Astrocyte (in vitro differentiated cells and primary cell): ENCODE measurements at regions not wholly inside any gene's neighbourhood (a gene's known extent, or its start where the extent isn't known, plus 50 kb on each side); places are given as distances from the start of the nearest gene placed in this dataset.

Experiments used
- DNase-seq: peaks from one replicate; pipeline ENCODE4 v3.0.0-alpha.2; 2010; ENCODE audit warnings: low read depth
- FAIRE-seq: peaks from 2 replicates; lab custom pipeline; 2011; peaks lifted over from hg19 to GRCh38; lab: Jason Lieb, UNC
- H2AFZ ChIP-seq: 2 replicates; pipeline ENCODE4 v1.6.0; 2012; ENCODE audit warnings: low read depth, low read length, inconsistent platforms
- H3K27ac ChIP-seq: 2 replicates; pipeline ENCODE4 v1.5.1; 2011; ENCODE audit warnings: low read depth, low read length, inconsistent platforms
- H3K27me3 ChIP-seq: 2 replicates; pipeline ENCODE4 v1.6.0; 2011; ENCODE audit warnings: low read length, inconsistent platforms; ENCODE audit not compliant: insufficient read depth
- H3K36me3 ChIP-seq: 2 replicates; pipeline ENCODE4 v1.5.1; 2011; ENCODE audit warnings: low read length, inconsistent platforms; ENCODE audit not compliant: insufficient read depth
- H3K4me1 ChIP-seq: 2 replicates; pipeline ENCODE4 v1.5.1; 2011; ENCODE audit warnings: low read length, inconsistent platforms; ENCODE audit not compliant: insufficient read depth
- H3K4me2 ChIP-seq: 2 replicates; pipeline ENCODE4 v1.6.0; 2012; ENCODE audit warnings: low read length, inconsistent platforms
- H3K4me3 ChIP-seq: 2 replicates; pipeline ENCODE4 v1.5.1; 2011; ENCODE audit warnings: low read depth, mild to moderate bottlenecking, low read length, inconsistent platforms; ENCODE audit not compliant: insufficient read depth
- H3K79me2 ChIP-seq: 2 replicates; pipeline ENCODE4 v1.6.0; 2012; ENCODE audit warnings: mild to moderate bottlenecking, low read length, inconsistent platforms; ENCODE audit not compliant: insufficient read depth
- H3K9ac ChIP-seq: 2 replicates; pipeline ENCODE4 v1.6.0; 2012; ENCODE audit warnings: mild to moderate bottlenecking, low read length, inconsistent platforms
- H3K9me3 ChIP-seq: 2 replicates; pipeline ENCODE4 v1.5.1; 2012; ENCODE audit warnings: low read depth, mild to moderate bottlenecking, low read length, inconsistent platforms; ENCODE audit not compliant: insufficient read depth
- H4K20me1 ChIP-seq: 2 replicates; pipeline ENCODE4 v1.6.0; 2012; ENCODE audit warnings: low read length, inconsistent platforms; ENCODE audit not compliant: insufficient read depth
- H3K27ac Mint-ChIP-seq: one replicate; pipeline ENCODE4 v1.8.0; 2021; ENCODE audit warnings: mild to moderate bottlenecking, mixed read lengths; ENCODE audit not compliant: unreplicated experiment
- H3K27me3 Mint-ChIP-seq: one replicate; pipeline ENCODE4 v1.8.0; 2021; ENCODE audit warnings: low read depth, mixed read lengths; ENCODE audit not compliant: unreplicated experiment
- H3K36me3 Mint-ChIP-seq: one replicate; pipeline ENCODE4 v1.8.0; 2021; ENCODE audit warnings: low read depth, mixed read lengths; ENCODE audit not compliant: unreplicated experiment
- H3K4me1 Mint-ChIP-seq: one replicate; pipeline ENCODE4 v1.8.0; 2021; ENCODE audit warnings: low read depth, mixed read lengths; ENCODE audit not compliant: unreplicated experiment
- H3K4me3 Mint-ChIP-seq: one replicate; pipeline ENCODE4 v1.8.0; 2021; ENCODE audit warnings: mild to moderate bottlenecking, moderate library complexity, mixed read lengths; ENCODE audit not compliant: unreplicated experiment
- H3K9me3 Mint-ChIP-seq: one replicate; pipeline ENCODE4 v1.8.0; 2021; ENCODE audit warnings: mild to moderate bottlenecking, mixed read lengths; ENCODE audit not compliant: unreplicated experiment
- EZH2 ChIP-seq: IDR thresholded peaks from 2 replicates; pipeline ENCODE4 v1.6.1; 2012; ENCODE audit warnings: mild to moderate bottlenecking, low read length, inconsistent platforms; ENCODE audit not compliant: insufficient read depth
- TF ChIP-seq, protein P1 (sequence below): IDR thresholded peaks from 2 replicates; pipeline ENCODE4 v1.5.1; 2011; ENCODE audit warnings: low read depth, mild to moderate bottlenecking, inconsistent platforms, low read length, moderate library complexity; ENCODE audit not compliant: insufficient read depth

DNA sequence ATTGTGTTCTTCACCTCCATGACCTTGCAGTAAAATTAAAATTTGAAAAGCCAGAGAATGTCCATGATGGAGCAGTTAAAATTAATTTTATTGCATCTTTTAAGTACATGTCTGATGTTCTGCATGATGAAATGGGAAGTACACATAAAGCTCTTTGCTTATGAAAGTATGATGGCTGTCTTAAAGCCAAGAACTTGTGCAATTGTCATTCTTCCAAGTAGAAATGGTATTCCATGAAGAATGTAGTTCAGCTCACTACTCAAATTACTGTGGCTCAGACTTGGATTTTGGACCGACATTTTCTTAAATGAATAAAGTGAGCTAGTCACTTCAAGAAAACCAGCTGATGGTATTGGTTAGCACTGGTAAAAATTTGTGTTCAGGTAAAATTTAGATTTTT lies 161.7 kb upstream of the CXCL13 start:
- no peaks in the 10 kb centered on the region for H4K20me1 ChIP-seq
- no peak for FAIRE-seq
- no peak overlapping the region for H3K27ac Mint-ChIP-seq
- peak; percentile 11 for DNase-seq
- H3K4me3 Mint-ChIP-seq, result no peak overlapping the region
- H3K79me2 ChIP-seq, result no peaks in the 10 kb centered on the region
- no peaks in the 10 kb centered on the region for H3K4me1 Mint-ChIP-seq
- no peaks in the 10 kb centered on the region for H3K4me1 ChIP-seq
- H3K4me3 ChIP-seq, result no peak overlapping the region
- H3K36me3 ChIP-seq, result no peaks in the 10 kb centered on the region
- no peak for TF ChIP-seq EZH2
- TF ChIP-seq, protein P1, sequence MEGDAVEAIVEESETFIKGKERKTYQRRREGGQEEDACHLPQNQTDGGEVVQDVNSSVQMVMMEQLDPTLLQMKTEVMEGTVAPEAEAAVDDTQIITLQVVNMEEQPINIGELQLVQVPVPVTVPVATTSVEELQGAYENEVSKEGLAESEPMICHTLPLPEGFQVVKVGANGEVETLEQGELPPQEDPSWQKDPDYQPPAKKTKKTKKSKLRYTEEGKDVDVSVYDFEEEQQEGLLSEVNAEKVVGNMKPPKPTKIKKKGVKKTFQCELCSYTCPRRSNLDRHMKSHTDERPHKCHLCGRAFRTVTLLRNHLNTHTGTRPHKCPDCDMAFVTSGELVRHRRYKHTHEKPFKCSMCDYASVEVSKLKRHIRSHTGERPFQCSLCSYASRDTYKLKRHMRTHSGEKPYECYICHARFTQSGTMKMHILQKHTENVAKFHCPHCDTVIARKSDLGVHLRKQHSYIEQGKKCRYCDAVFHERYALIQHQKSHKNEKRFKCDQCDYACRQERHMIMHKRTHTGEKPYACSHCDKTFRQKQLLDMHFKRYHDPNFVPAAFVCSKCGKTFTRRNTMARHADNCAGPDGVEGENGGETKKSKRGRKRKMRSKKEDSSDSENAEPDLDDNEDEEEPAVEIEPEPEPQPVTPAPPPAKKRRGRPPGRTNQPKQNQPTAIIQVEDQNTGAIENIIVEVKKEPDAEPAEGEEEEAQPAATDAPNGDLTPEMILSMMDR, result no peak
- H3K27me3 ChIP-seq, result no peaks in the 10 kb centered on the region
- no peaks in the 10 kb centered on the region for H3K9me3 Mint-ChIP-seq
- H2AFZ ChIP-seq, result no peak overlapping the region
- no peak overlapping the region for H3K9ac ChIP-seq
- no peaks in the 10 kb centered on the region for H3K9me3 ChIP-seq
- no peak overlapping the region for H3K27ac ChIP-seq
- H3K4me2 ChIP-seq, result no peak overlapping the region
- H3K27me3 Mint-ChIP-seq, result peaks cover 18% of the 10 kb centered on the region
- no peaks in the 10 kb centered on the region for H3K36me3 Mint-ChIP-seq

- Histone ChIP-seq H3K4me1 (no peaks in the 10 kb centered on the region), H3K9ac (no peak overlapping the region), H4K20me1 (no peaks in the 10 kb centered on the region), H3K4me3 (no peak overlapping the region), H3K4me2 (no peak overlapping the region), H3K79me2 (no peaks in the 10 kb centered on the region), H3K27ac (no peak overlapping the region), H2AFZ (no peak overlapping the region), H3K9me3 (no peaks in the 10 kb centered on the region), H3K27me3 (no peaks in the 10 kb centered on the region), H3K36me3 (no peaks in the 10 kb centered on the region)
- no peaks in the 10 kb centered on the region for H3K4me1 Mint-ChIP-seq
- no peak for TF ChIP-seq EZH2
- TF ChIP-seq, protein P1, result no peak
- no peaks in the 10 kb centered on the region for H3K36me3 Mint-ChIP-seq
- no peak overlapping the region for H3K4me3 Mint-ChIP-seq
- DNase-seq (no peak), FAIRE-seq (no peak)
- H3K27ac Mint-ChIP-seq, result no peak overlapping the region
- H3K27me3 Mint-ChIP-seq, result peaks cover 18% of the 10 kb centered on the region
- H3K9me3 Mint-ChIP-seq, result no peaks in the 10 kb centered on the region
Observed at GRCh38 chr4:77445823-77446222, 159.8 kb upstream of the CXCL13 start.

GRCh38 chr4:77446601-77447000 lies 159.0 kb upstream of the CXCL13 start:
- Histone ChIP-seq H3K4me3 (no peak overlapping the region), H4K20me1 (no peaks in the 10 kb centered on the region), H3K79me2 (no peaks in the 10 kb centered on the region), H3K36me3 (no peaks in the 10 kb centered on the region), H3K27me3 (no peaks in the 10 kb centered on the region), H3K4me1 (no peaks in the 10 kb centered on the region), H3K27ac (no peak overlapping the region), H3K9ac (no peak overlapping the region), H3K9me3 (no peaks in the 10 kb centered on the region), H3K4me2 (no peak overlapping the region), H2AFZ (no peak overlapping the region)
- no peak overlapping the region for H3K27ac Mint-ChIP-seq
- TF ChIP-seq EZH2, result no peak
- TF ChIP-seq, protein P1, result no peak
- DNase-seq (no peak), FAIRE-seq (peak; percentile 56)
- H3K27me3 Mint-ChIP-seq, result peaks cover 18% of the 10 kb centered on the region
- H3K4me1 Mint-ChIP-seq, result no peaks in the 10 kb centered on the region
- no peaks in the 10 kb centered on the region for H3K36me3 Mint-ChIP-seq
- no peaks in the 10 kb centered on the region for H3K9me3 Mint-ChIP-seq
- no peak overlapping the region for H3K4me3 Mint-ChIP-seq
